GM19372 (cell line): ENCODE measurements at regions not wholly inside any gene's neighbourhood (a gene's known extent, or its start where the extent isn't known, plus 50 kb on each side); places are given as distances from the start of the nearest gene placed in this dataset.

Experiments used
- ATAC-seq: cut with Tn5 transposase; IDR thresholded peaks from one replicate; pipeline ENCODE4 v1.9.1; 2021; ENCODE audit warnings: mild to moderate bottlenecking, low read depth, moderate library complexity; ENCODE audit not compliant: unreplicated experiment

- ATAC-seq = no peak
Observed at GRCh38 chr4:165763640-165764039, 109.4 kb upstream of the TLL1 start.

DNA sequence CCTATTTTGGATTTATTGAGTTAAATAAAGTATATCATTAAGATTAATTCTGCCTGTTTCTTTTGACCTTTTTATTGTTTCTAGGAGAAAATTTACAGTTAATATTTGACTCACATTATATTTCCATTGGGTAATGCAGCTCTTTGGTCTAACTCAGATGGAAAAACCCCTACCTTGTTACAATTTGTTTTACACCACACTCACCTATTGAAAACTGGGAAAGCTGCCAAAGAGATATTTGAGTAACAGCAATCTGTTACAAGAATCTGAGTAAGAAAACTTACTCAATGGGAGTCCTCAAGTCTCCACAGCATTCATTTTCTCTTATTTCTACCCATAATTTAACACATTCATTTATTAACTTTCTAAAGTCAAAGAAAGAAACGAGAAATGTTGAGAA is 108.0 kb upstream of the TLL1 start:
- no peak for ATAC-seq

DNA sequence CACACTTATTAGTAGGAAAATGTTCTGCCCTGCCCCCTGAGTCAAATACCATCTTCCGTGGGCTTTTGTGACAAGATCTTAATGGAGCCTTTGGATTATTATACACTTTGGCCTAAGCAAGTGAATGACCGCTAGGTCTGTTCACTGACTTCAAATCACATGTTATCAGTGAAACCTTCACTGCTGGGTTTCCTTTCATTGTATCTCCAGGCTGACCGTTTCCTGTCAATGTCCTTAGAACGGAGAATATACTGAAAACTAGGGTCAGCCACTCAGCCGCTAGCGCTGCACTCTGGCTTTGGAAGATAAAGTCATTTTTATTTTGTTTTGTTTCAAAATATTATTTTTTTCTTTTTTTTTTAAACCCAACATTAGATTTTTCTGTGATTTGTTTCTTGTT is 107.0 kb upstream of the TLL1 start:
- no peak for ATAC-seq

DNA sequence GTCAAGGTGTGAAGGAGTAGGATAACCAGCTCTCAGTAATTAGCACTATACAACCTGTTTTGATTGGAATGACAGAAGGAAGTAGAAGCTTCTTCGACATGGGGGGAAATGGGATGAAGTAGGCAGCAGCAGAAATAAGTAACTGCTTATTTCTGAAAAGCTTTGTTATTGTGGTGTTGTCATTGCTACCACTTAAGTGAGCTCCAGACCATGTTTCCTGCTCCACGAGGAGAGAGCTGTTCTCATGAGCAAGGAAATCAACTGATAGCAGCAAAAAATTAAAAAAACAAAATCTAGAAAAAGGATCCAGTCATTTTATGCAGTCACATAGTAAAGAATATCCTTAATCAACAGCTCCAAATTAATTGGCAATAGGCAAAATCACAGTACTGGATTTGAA is 106.1 kb upstream of the TLL1 start:
- ATAC-seq = no peak

- ATAC-seq = no peak
Observed at GRCh38 chr4:165767671-165768070, 105.4 kb upstream of the TLL1 start.

GRCh38 chr4:165768281-165768680 is 104.8 kb upstream of the TLL1 start:
- ATAC-seq = no peak

DNA sequence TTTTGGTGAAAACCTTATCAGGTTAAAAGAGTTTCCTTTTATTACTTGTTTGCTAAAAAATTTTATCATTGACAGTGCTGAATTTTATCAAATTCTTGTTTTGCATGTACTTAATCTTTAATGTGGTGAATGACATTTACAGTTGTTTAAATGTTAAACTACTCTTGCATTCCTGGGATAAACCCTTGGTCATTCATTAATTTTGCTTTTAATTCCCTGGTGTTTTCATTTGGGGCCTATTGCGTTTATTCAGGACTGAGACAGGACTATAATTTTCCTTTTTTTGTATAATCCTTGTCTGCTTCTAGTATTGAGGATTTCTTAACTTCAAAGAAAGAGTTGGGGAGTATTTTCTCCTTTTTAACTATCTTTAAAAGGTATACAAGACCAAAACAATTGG is 98.7 kb upstream of the TLL1 start:
- no peak for ATAC-seq

- ATAC-seq = no peak
Observed at GRCh38 chr4:165779950-165780670, 92.9 kb upstream of the TLL1 start.

GRCh38 chr4:165780735-165781134 is 92.3 kb upstream of the TLL1 start:
- no peak for ATAC-seq

DNA sequence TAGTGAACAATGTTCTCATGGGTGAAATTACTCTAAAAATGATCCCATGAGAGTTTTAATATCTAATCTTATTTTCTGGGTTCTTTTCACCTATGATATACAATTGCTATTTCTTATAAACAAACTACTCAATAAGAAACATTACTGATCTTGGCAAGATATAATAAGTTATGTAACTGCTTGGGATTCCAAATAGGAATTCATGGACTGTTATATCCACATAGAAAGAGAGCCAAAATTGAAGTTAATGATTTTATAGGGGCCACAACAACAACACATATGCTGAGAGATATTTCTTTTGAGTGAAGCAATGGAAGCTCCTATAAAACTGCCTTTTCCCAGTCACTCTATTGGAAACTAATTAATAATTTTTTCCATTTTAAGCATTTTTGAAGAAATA is 90.4 kb upstream of the TLL1 start:
- ATAC-seq = no peak

DNA sequence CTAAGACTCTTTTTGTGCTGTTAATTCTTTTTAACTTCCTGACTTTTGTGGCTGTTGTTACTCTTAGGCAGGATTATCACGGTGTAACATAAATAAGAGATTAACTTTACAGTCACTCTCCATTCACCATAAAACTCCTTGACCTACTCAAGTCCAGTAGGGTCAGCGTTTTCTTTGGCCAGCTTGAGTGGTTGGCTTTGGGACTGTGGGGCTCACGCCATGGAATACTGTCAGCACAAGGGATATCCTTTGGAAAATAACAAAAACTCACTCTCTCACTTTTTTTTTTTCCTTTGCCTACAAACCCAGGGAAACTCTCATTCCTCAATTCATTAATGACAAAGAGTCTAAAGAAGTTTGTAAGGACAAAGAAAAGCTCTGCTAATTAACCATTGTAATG is 89.4 kb upstream of the TLL1 start:
- no peak for ATAC-seq

DNA sequence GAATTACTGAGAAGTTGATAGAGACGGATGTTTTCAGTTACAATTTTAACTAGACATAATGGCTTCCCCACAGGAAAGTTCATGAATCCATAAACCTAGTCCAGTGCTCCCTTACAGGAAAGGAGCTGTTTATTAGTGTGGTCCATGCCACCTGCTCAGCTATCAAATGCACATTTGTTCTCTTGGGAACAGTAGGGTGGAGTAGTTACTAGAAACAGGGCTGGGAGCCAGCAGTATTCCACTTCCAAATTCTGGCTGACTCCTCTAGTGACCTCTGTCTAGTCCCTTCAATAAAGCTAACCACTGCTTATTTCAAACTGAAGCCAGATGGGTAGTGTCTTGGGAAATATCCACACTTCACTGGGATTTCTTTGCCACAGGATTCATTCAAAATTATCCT is 88.4 kb upstream of the TLL1 start:
- no peak for ATAC-seq

- ATAC-seq = no peak
Observed at GRCh38 chr4:165785337-165785736, 87.7 kb upstream of the TLL1 start.

GRCh38 chr4:165787516-165788274 is 85.3 kb upstream of the TLL1 start:
- no peak for ATAC-seq

DNA sequence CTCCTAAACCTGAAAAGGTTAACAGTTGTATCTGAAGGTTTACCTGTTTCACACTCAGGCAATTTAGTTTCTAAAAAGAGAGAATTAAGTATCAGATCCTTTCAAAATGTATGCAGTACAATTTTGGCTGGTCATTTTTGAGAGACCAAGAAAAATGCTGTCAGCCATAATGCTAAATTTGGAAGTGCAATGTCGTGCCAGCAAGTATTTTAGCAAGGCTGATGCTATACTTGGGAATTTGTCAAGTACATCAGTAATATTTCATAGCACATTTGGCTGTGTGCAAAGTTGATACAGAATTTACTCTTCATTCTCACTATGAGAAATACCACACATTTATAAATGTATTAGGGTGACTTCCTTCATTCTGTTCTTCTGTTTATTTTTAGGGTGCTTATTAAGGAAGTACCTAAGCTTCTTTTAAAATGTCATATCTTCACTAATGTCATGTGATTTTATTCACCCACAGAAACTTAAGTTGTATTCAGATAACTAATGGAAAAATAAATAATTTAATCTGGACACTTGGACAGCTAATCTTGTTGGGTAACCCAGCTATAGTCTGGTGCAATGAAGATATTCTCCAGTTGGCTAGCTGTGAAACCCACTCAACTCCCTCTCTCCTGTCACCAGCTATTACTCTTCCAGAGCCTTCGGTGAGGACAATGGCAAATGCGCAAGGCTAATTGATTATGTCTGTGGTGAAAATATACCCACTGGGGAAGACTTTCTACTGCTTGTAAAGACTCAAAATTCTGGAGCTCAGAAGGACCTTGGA is 84.2 kb upstream of the TLL1 start:
- ATAC-seq = no peak

- no peak for ATAC-seq
Observed at GRCh38 chr4:165793236-165793635, 79.8 kb upstream of the TLL1 start.

DNA sequence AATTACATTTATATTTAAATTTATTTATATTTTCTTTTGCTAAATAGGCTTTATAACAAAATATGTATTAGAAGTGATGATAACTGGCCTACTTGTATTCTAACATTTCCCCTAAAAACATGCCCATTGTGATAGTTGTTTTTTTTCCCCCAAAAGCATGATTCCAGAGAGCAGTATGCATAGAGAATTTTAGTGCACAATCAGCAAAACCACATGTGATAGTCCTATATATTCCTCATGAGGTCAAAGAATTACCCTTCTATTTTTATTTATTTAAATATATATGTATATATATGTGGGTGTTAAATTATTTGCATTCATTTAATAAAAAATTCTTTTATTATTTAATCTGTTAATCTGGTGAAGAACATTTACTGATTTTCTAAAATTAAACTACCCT is 78.2 kb upstream of the TLL1 start:
- no peak for ATAC-seq

DNA sequence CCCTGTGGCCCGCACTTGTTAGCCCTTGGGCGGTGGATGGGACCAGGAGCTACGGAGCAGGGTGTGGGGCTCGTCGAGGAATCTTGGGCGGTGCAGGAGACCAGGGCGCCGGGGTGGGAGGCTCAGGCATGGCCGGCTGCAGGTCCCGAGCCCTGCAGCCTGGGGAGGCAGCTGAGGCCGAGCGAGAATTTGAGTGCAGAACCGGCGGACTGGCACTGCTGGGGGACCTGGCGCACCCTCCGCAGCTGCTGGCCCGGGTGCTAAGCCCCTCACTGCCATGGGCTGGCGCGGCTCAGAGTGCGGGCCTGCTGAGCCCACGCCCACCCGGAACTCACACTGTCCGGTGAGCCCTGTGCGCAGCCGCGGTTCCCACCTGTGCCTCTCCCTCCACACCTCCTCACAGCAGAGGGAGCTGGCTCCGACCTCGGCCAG is 73.6 kb upstream of the TLL1 start:
- no peak for ATAC-seq

GRCh38 chr4:165802452-165802851 is 70.6 kb upstream of the TLL1 start:
- no peak for ATAC-seq

DNA sequence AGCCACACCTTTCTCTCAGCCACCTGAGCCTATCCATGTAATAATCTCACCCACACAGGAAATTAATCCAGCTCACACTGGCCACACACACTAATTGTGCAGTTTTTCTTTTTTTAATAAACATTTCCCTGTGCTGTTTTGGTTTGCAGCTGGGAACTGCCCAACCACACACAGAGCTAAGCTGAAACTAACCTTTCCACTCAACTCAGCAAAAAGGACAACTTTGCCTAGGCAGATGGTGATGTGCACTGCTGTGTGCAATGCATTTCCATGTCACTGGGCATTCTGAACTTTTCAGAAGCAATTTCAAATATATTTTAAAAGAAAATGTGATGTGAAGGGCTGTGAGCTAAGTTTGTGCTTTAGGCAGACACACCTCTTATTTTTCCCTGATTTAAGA is 70.0 kb upstream of the TLL1 start:
- ATAC-seq = no peak

GRCh38 chr4:165805406-165805805 is 67.6 kb upstream of the TLL1 start:
- ATAC-seq = no peak
